ENCODE measurements at regions not wholly inside any gene's neighbourhood (a gene's known extent, or its start where the extent isn't known, plus 50 kb on each side); places are given as distances from the start of the nearest gene placed in this dataset.

DNA sequence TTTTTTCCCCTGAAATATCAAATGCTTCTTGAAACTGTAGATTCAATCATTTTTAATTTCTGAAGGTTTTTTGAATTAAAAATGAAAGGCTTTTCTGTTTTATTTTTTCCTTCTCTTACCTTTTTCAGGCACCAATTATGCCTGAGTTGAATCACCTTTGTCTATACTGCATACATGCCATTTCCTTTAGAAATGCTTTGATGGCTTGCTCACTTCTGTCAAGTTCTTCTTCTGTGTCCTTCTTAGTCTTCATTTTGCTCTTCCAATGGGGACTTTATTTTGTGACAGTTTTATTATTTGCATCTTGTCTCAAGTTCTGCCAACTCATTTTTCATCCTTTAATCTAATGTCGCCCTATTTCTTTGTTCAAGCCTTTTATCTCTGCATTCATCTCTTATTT is 121.9 kb upstream of the PRL start:
- TF ChIP-seq POLR2A (IDR thresholded peaks at IDR 0.05): no peak
- TF ChIP-seq, protein P1, sequence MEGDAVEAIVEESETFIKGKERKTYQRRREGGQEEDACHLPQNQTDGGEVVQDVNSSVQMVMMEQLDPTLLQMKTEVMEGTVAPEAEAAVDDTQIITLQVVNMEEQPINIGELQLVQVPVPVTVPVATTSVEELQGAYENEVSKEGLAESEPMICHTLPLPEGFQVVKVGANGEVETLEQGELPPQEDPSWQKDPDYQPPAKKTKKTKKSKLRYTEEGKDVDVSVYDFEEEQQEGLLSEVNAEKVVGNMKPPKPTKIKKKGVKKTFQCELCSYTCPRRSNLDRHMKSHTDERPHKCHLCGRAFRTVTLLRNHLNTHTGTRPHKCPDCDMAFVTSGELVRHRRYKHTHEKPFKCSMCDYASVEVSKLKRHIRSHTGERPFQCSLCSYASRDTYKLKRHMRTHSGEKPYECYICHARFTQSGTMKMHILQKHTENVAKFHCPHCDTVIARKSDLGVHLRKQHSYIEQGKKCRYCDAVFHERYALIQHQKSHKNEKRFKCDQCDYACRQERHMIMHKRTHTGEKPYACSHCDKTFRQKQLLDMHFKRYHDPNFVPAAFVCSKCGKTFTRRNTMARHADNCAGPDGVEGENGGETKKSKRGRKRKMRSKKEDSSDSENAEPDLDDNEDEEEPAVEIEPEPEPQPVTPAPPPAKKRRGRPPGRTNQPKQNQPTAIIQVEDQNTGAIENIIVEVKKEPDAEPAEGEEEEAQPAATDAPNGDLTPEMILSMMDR (IDR thresholded peaks at IDR 0.05): no peak
